T-helper 1 cell treated with Interleukin-12 subunit alpha and Interleukin-12 subunit beta and Interleukin-4 antibody, amounts not matched to agents 30 μg/mL and 1 μg/mL, for 36 hours (primary cell): ENCODE measurements at regions not wholly inside any gene's neighbourhood (a gene's known extent, or its start where the extent isn't known, plus 50 kb on each side); places are given as distances from the start of the nearest gene placed in this dataset.

ENCODE experiments used
- H3K27ac Mint-ChIP-seq: one replicate; pipeline ENCODE4 v1.8.0; 2021; ENCODE audit warnings: mild to moderate bottlenecking, mixed read lengths
- H3K27me3 Mint-ChIP-seq: one replicate; pipeline ENCODE4 v1.8.0; 2021; ENCODE audit warnings: low read depth, mixed read lengths
- H3K36me3 Mint-ChIP-seq: one replicate; pipeline ENCODE4 v1.8.0; 2021; ENCODE audit warnings: low read depth, mixed read lengths
- H3K4me1 Mint-ChIP-seq: one replicate; pipeline ENCODE4 v1.8.0; 2021; ENCODE audit warnings: low read depth, mixed read lengths
- H3K4me3 Mint-ChIP-seq: one replicate; pipeline ENCODE4 v1.8.0; 2021; ENCODE audit warnings: mild to moderate bottlenecking, moderate library complexity, mixed read lengths
- H3K9me3 Mint-ChIP-seq: one replicate; pipeline ENCODE4 v1.8.0; 2021; ENCODE audit warnings: mixed read lengths

DNA sequence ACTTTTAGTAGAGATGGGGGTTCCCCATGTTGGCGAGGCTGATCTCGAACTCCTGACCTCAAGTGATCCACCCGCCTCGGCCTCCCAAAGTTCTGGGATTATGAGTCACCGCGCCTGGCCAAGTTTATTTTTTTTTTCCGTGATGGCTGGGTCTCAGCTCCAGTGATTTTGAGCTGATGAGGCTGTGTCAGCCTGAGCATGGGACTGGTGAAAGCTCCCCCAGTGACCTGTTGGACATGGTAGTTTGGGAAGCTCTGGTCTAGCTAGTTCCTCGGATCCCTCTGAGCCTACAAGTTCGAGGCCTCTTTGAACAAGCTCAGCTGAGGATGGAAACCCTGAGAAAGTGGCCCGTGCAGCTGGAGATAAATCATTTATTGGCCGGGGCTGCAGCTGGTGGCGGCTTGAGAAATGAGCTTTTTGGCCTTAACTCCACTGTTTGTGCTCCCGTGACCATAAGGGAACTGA, 126.8 kb downstream of the SNX5 start:
- no peaks in the 10 kb centered on the region for H3K36me3 Mint-ChIP-seq

DNA sequence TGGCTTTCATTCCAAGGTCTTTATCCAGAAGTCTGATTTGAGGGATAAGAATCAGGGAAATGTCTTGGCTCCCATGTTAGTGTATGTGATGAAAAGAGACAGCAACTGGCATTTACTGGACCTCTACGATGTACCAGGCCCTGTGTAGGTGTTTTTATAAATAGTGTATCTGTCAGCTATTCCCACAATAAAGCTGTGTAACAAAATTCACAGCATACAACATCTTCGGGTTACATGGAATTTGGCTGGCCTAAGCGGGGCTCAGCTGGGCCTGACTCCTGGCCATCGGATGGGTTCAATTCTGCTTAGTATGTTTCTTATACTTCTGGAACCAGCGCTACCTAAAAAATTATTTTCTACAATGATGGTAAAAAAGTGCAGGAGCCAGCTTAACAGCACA, 128.2 kb downstream of the SNX5 start:
- H3K27me3 Mint-ChIP-seq = peaks cover 9% of the 10 kb centered on the region
- H3K36me3 Mint-ChIP-seq = no peaks in the 10 kb centered on the region
- no peak overlapping the region for H3K27ac Mint-ChIP-seq
- no peak overlapping the region for H3K4me3 Mint-ChIP-seq
- peaks cover 4% of the 10 kb centered on the region for H3K9me3 Mint-ChIP-seq
- H3K4me1 Mint-ChIP-seq = peaks cover 18% of the 10 kb centered on the region

More for the DNA sequence above, 126.8 kb downstream of the SNX5 start:
- no peak overlapping the region for H3K27ac Mint-ChIP-seq
- peaks cover 9% of the 10 kb centered on the region for H3K27me3 Mint-ChIP-seq
- no peak overlapping the region for H3K4me3 Mint-ChIP-seq
- peaks cover 4% of the 10 kb centered on the region for H3K9me3 Mint-ChIP-seq
- H3K4me1 Mint-ChIP-seq = peaks cover 26% of the 10 kb centered on the region

DNA sequence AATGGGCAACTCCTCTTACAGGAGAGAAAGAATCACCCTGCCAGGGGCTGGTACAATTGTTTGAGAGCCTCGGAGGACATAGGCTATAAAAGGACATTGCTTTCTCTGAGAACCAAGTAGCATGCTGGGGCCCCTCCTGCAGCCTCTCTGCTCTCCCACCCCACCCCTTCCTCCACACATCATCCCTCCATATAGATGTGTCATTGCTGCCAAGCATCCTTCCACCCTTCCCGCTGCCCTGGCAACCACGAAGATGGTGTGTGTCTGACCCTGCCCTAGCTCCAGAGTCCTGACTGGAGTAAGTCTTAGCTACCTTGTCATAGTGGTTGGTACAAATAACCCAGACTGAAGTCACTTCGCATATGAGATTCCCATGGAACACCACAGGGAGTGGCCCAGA, 129.7 kb downstream of the SNX5 start:
- no peaks in the 10 kb centered on the region for H3K36me3 Mint-ChIP-seq
- H3K4me1 Mint-ChIP-seq = peaks cover 8% of the 10 kb centered on the region
- peaks cover 4% of the 10 kb centered on the region for H3K9me3 Mint-ChIP-seq
- H3K4me3 Mint-ChIP-seq = no peak overlapping the region
- H3K27ac Mint-ChIP-seq = no peak overlapping the region
- peaks cover 12% of the 10 kb centered on the region for H3K27me3 Mint-ChIP-seq

DNA sequence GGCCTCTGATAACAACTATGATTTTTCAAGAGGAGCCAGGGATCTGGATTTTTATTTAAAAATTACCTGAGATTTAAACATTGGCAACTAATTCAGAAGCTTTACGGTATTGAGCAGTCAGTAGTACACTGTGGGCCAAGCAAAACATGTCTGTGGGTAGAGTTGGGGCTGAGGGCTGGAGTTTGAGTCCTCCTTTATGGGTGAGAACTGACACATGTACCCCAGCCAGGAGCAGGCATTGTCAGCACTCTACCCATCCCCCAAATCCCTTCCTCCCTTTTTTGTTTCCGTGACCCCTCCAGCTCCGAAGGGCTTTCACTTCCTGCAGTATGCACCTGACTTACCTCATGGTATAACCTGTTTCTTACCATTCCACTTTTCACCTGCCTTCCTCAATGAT, 131.4 kb downstream of the SNX5 start:
- Mint-ChIP-seq H3K36me3 (no peaks in the 10 kb centered on the region), H3K27ac (no peak overlapping the region), H3K9me3 (peaks cover 4% of the 10 kb centered on the region), H3K4me1 (no peaks in the 10 kb centered on the region), H3K27me3 (peaks cover 12% of the 10 kb centered on the region), H3K4me3 (no peak overlapping the region)

DNA sequence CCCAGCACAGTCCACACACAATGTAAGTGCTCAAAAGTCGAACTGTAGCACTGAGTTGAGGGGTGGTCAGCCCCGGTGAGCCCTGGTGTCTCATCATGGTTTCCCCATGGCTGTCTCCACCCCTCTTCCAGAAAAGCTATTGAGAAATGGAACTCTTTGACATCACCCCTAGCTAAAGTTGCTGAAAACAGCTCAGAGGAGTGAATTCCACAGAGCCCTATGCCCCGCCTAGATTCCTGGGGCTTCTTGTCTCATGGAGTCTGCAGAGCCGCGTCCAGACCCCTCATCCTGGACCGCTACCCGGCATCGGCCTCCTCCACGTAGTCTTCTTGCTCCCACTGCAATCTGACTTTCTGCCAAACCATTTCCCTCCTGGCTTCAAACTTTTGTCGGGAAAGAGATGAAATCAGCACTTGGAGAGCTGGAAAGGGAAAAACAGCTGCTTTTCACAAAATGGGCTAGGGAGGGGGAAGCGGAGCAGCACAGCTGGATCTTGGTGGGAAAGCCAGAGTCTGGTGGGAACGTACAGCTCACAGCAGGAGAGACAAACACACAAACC, 132.2 kb downstream of the SNX5 start:
- no peaks in the 10 kb centered on the region for H3K36me3 Mint-ChIP-seq
- no peak overlapping the region for H3K4me3 Mint-ChIP-seq
- H3K27ac Mint-ChIP-seq = no peak overlapping the region
- H3K9me3 Mint-ChIP-seq = peaks cover 4% of the 10 kb centered on the region
- H3K4me1 Mint-ChIP-seq = no peaks in the 10 kb centered on the region
- peaks cover 12% of the 10 kb centered on the region for H3K27me3 Mint-ChIP-seq

DNA sequence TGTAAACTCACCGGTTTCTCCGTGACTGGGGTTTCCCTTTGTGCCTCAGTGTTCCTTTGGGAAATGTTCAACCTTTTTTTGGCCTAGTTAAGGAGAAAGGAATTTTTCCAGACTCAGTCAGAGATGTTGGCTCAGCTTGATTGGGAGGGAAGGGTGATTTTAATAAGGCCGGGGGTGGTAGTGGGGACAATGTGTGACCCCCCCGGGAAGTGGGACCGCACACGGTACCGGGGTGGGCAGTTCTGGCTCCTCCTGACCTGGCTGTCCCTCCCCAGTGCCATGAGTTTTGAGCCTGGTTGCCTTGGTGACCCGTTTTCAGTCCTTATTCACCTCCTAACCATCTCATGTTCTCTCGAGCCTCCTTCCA, 132.7 kb downstream of the SNX5 start:
- Mint-ChIP-seq H3K27ac (no peak overlapping the region), H3K4me3 (no peak overlapping the region), H3K27me3 (peaks cover 7% of the 10 kb centered on the region), H3K4me1 (no peaks in the 10 kb centered on the region), H3K36me3 (no peaks in the 10 kb centered on the region), H3K9me3 (peaks cover 4% of the 10 kb centered on the region)

DNA sequence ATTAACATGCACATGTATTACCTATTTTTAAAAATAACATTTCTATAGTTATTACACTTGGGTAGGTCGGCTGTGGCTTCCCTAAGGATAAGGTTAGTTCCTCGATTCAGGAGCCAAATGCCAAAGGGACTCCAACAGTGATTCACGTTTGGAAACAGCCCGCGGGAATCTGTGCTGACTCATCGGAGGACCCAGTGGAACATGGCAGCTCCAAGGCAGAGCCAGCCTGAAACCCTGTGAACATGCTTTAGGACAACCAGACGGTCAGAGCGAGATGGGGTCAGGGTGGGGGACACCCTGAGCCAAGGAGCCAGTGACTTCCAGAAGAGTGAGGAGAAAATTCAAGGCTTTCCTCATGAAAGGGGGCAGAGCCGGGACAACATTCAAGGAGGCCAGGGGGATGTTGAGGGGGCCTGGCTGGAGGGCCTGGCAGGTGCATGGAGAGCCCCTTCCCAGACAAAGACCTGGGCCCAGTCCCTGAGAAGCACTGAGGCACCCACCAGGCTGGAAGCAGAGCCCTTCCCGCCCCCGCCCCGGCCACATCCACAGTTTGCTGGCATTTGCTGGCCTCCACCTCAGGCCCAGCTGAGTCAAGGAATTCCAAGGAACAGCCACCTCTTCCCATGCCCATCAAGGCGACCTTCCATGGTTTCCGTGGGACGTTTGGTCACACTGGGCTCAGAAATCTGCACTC, 133.2 kb downstream of the SNX5 start:
- Mint-ChIP-seq H3K36me3 (no peaks in the 10 kb centered on the region), H3K27ac (no peak overlapping the region), H3K4me1 (no peaks in the 10 kb centered on the region), H3K4me3 (no peak overlapping the region), H3K9me3 (peaks cover 4% of the 10 kb centered on the region), H3K27me3 (peaks cover 7% of the 10 kb centered on the region)

DNA sequence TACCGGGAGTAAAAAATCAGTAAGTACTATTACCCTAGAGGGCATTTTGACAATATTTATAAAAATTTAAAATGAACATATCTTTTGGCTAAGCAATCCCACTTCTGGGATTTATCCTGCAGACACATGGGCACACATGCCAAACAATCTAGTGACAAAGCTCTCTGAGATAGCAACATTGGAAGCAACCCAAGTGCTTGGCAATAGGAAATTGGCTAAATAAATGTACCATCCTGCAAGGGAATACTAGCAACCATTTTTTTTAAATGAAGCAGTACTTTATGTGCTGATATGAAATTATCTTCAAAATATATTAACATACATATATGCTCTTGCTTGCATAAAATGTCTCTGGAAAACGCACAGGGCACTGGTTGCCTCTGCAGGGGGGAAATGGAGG, 133.8 kb downstream of the SNX5 start:
- Mint-ChIP-seq H3K9me3 (no peaks in the 10 kb centered on the region), H3K27ac (no peak overlapping the region), H3K4me3 (no peak overlapping the region), H3K27me3 (peaks cover 7% of the 10 kb centered on the region), H3K36me3 (no peaks in the 10 kb centered on the region), H3K4me1 (no peaks in the 10 kb centered on the region)

DNA sequence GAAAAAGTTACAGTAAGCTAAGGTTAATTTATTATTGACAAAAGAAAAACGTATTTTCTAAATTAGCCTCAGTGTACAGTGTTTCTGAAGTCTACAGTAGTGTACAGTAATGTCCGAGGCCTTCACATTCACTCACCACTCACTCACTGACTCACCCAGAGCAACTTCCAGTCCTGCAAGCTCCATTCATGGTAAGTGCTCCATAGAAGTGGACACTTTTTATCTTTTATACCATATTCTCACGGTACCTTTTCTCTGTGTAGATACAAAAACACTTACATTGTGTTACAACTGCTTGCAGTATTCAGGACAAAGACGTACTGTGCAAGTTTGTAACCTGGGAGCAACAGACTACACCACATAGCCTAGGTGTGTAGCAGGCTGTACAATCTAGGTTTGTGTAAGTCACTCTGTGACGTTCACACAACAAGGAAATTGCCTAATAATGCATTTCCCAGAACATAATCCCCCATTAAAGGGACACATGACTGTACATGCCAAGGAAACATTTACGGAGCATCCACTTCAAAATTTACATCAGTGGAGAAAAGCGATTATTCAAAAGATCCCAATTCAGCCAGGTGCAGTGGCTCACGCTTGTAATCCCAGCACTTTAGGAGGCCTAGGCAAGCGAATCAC, 133.4 kb downstream of the BANF2 start:
- no peak overlapping the region for H3K27ac Mint-ChIP-seq
- no peaks in the 10 kb centered on the region for H3K4me1 Mint-ChIP-seq
- no peaks in the 10 kb centered on the region for H3K36me3 Mint-ChIP-seq
- H3K4me3 Mint-ChIP-seq = no peak overlapping the region
- no peaks in the 10 kb centered on the region for H3K9me3 Mint-ChIP-seq
- H3K27me3 Mint-ChIP-seq = peaks cover 3% of the 10 kb centered on the region

DNA sequence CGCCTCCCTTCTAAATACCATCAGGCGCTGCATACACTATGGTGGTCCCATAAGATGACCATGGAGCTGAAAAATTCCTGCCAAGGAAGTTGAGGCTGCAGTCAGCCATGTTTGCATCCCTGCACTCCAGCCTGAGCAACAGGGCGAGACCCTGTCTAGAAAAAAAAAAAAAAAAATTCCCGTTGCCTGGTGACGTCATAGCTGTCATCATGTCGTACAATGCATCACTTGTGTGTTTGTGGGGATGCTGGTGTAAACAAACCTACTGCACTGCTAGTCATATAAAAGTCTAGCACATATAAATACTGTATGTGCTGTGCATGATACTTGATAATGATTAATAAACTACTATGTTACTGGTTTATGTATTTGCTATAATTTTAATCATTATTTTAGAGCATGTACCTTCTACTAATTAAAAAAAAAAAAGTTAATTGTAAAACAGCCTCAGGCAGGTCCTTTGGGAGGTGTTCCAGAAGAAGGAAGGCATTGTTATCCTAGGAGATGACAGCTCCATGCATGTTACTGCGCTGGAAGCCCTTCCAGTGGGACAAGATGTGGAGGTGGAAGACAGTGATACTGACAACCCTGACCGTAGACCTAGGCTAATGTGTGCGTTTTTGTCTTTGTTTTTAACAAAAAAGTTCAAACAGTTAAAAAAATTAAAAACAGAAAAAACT, 132.6 kb downstream of the BANF2 start:
- H3K4me3 Mint-ChIP-seq = no peak overlapping the region
- no peak overlapping the region for H3K27ac Mint-ChIP-seq
- H3K36me3 Mint-ChIP-seq = no peaks in the 10 kb centered on the region
- no peaks in the 10 kb centered on the region for H3K4me1 Mint-ChIP-seq
- no peaks in the 10 kb centered on the region for H3K9me3 Mint-ChIP-seq
- H3K27me3 Mint-ChIP-seq = peaks cover 3% of the 10 kb centered on the region

DNA sequence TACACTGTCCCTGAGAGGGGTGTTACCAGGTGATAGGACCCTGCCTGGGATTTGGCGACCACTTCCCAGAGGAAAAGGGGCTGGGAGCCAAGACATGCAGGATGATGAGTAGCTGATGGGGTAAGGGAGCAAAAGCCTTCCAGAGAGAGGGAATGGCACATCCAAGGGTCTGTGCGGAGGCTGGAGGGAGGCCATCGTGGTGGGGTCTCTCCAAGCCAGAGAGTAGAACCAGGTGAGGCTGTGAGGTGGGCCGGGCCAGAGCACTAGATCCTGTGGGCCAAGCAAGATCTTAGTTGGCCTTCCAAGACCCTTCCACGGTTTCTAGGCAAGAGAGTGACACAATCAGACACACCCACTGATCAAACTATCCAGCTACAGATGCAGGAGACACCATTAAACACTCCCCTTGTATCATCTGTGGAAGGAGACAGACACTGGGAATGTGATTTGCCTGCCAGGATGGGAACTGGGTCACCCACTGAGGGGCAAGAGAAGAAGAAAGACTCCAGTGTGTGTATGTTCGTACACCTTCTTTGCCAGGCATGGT, 128.9 kb downstream of the BANF2 start:
- Mint-ChIP-seq H3K36me3 (no peaks in the 10 kb centered on the region), H3K4me1 (peaks cover 12% of the 10 kb centered on the region), H3K9me3 (no peaks in the 10 kb centered on the region), H3K27me3 (peaks cover 4% of the 10 kb centered on the region), H3K27ac (no peak overlapping the region), H3K4me3 (no peak overlapping the region)

DNA sequence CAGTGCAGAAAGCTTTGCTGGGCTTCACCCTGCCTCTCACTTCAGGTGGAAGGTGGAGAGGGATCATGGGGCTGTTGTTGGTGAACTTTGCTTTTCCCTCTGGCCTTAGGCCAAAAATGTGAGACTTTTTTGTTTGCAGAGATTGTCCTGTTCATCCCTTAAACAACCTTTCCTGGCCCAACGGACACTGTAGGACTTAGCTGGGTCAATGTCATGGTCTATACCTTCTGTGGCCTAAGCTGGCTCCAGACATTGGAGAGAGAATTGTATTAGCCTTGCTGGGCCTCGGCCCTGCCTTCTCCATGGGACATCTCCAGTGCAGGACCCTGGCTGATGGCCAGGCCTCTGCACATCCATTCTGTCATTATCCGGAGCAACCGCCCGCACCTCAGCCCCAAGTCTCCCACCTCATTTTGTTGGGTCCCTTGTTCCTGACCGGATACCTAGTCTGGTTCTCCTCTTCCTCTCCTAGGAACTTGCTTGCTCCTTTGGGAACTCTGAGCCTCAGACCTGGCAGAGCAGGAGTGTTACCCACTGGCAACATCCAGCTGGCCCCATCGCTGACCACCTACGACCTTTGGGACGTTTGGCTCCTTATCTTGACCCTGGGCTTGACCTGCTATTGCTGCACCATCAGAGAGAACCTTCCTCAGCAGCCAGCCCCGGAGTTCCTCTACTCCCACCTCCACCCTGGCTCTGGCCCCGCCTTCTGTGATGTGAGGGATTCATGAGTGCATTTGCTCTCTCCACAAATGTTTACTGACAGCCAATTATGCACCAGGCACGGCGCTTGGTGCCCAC, 128.2 kb downstream of the BANF2 start:
- no peaks in the 10 kb centered on the region for H3K9me3 Mint-ChIP-seq
- no peak overlapping the region for H3K4me3 Mint-ChIP-seq
- no peak overlapping the region for H3K27ac Mint-ChIP-seq
- H3K36me3 Mint-ChIP-seq = no peaks in the 10 kb centered on the region
- H3K4me1 Mint-ChIP-seq = peaks cover 12% of the 10 kb centered on the region
- peaks cover 4% of the 10 kb centered on the region for H3K27me3 Mint-ChIP-seq

DNA sequence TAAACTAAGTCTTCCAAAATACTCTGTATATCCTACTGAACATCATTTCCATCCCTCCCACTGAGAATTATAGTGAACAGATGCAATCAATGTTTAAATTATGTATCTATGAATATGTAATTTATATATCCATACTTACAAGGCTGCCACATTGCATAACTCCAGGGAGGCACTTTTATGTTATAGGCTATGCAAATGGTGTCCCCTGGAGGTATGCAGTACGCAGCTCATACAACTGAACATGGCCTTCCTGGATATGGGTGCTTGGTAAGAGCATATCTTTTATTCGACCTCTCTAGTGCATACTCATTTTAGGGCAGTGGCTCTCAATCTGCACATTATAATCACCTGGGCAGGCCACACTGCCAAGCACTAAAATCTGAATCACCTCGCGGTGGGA, 127.3 kb downstream of the BANF2 start:
- H3K4me3 Mint-ChIP-seq = no peak overlapping the region

More for the DNA sequence above, 127.3 kb downstream of the BANF2 start:
- no peak overlapping the region for H3K27ac Mint-ChIP-seq
- no peaks in the 10 kb centered on the region for H3K9me3 Mint-ChIP-seq
- H3K4me1 Mint-ChIP-seq = peaks cover 12% of the 10 kb centered on the region
- H3K27me3 Mint-ChIP-seq = peaks cover 7% of the 10 kb centered on the region
- no peaks in the 10 kb centered on the region for H3K36me3 Mint-ChIP-seq
